Heart left ventricle (tissue), 16 donors: ENCODE measurements at regions not wholly inside any gene's neighbourhood (a gene's known extent, or its start where the extent isn't known, plus 50 kb on each side); places are given as distances from the start of the nearest gene placed in this dataset.
"Not testable (repeated sequence)": the region's sequence is repeated elsewhere in the genome, so short reads cannot be mapped to it uniquely, and the experiment has no call there.

Experiments used
- ATAC-seq, 4 donors: fragments of 200-7000 bp; cut with Tn5 transposase; one replicate each; pipeline ENCODE4 v1.9.1; 2020 to 2022; ENCODE audit warnings: moderate library complexity in 4 of 4, mild to moderate bottlenecking in 3 of 4, moderate number of reproducible peaks in 1 of 4
- DNase-seq, 5 donors: peaks; one replicate each; pipeline ENCODE4 v3.0.0-alpha.2; 2020
- H3K27ac ChIP-seq, 12 donors: fragments of 200-600 bp; sonication (generic) in 4 of 12; one replicate each; pipeline versions ENCODE4 v1.5.0 to v1.8.0; 2016 to 2022; ENCODE audit warnings: mild to moderate bottlenecking in 2 of 12
- H3K27me3 ChIP-seq, 9 donors: fragments of 200-600 bp; sonication (generic) in 2 of 9; one replicate each; pipeline versions ENCODE4 v1.5.1 to v1.8.0; 2016 to 2022; ENCODE audit warnings: mild to moderate bottlenecking in 3 of 9
- H3K36me3 ChIP-seq, 9 donors: fragments of 200-600 bp; sonication (generic) in 2 of 9; one replicate each; pipeline versions ENCODE4 v1.5.0 to v1.8.0; 2018 to 2022; ENCODE audit warnings: mild to moderate bottlenecking in 2 of 9
- H3K4me1 ChIP-seq, 12 donors: fragments of 200-600 bp; sonication (generic) in 4 of 12; one replicate each; pipeline versions ENCODE4 v1.5.0 to v1.8.0; 2016 to 2022; ENCODE audit warnings: mild to moderate bottlenecking in 3 of 12
- H3K4me3 ChIP-seq, 12 donors: fragments of 200-600 bp; sonication (generic) in 4 of 12; one replicate each; pipeline versions ENCODE4 v1.5.0 to v1.8.0; 2017 to 2022; ENCODE audit warnings: mild to moderate bottlenecking in 9 of 12, moderate library complexity in 4 of 12
- H3K9me3 ChIP-seq, 12 donors: fragments of 200-600 bp; sonication (generic) in 4 of 12; one replicate each; pipeline versions ENCODE4 v1.5.0 to v1.8.0; 2016 to 2022; ENCODE audit warnings: mild to moderate bottlenecking in 1 of 12
- POLR2A ChIP-seq, 2 donors: fragments of 450-650 bp; IDR thresholded peaks; one replicate each; pipeline ENCODE4 v1.6.1; 2017; ENCODE audit warnings: antibody characterized with exemption in 2 of 2, mild to moderate bottlenecking in 2 of 2, moderate library complexity in 2 of 2
- WGBS, 4 donors: extraction: QIAGEN DNeasy Blood & Tissue Kit in 2 of 4; methylation state at CpG; one replicate each; pipeline versions ENCODE4 v1.1.5 to v1.1.7; 2013 to 2018; 5-methylcytosine and 5-hydroxymethylcytosine counted together
- intact Hi-C, 10 donors: fragments of 100-400 bp; cut with DNase I; formaldehyde crosslinking; loops; one replicate each; pipeline versions ENCODE4 v1.11.1 to v1.14.2; 2022
- TF ChIP-seq, protein P1 (sequence below), 12 donors: fragments of 200-600 bp; sonication (generic) in 4 of 12; IDR thresholded peaks; one replicate each; pipeline versions ENCODE4 v1.5.0 to v1.8.0; 2018 to 2022; ENCODE audit warnings: antibody characterized with exemption in 12 of 12, mild to moderate bottlenecking in 5 of 12
- donor health status: ischemic (EF 13 %, LVEDD 7.1; RV severe dilation, severe dysfunction).
- donor health status: healthy with polysubstance abuse.
- donor health status: DM: no; HTN: yes; CAD: no.
- donor health status: DM: no; HTN: no; CAD: no.
- donor health status: ischemic (EF 25% LVEDD 6.9; RV normal size, moderate dysfunction).
- donor health status: ischemic (EF 25% LVEDD 5.7; RV mildly dilated, moderate dysfunction).
- donor health status: healthy.
- donor health status: DM: yes; HTN: yes; CAD: no.
- donor health status: ischemic (EF 35%, LVEDD 5.7; RV mildly dilated, moderate dysfunction).
- donor health status: nonischemic (EF 11% LVEDD 7.7; RV severe dilation, severe dysfunction).
- donor health status: DM: yes; HTN: yes; CAD: no.
- donor health status: PGD.
- donor health status: ischemic (EF 29% LVEDD 5.4; RV normal size, mild dysfunction).
- donor health status: nonischemic (EF 23%, LVEDD 6.1; RV moderate dilation, normal function).

DNA sequence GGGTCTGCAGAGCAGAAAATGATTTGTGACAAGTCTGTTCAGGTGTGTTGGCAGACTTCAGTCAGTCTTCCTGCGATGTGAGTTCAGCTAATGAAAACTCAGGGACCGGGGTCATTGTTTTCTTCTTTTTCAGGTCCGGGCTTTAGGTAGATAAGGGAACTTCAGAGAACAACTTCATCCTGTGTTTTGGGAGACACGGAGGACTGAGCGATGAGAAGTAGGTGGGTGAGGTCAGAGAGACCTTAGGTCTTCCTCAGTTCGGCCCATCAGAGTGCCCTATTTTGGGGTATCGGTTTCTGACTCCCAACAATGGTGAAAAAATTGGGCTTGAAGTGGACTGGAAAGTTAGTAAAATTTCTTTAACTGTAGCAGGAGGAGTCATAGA lies 88.9 kb upstream of the ATF7IP2 start:
- intact Hi-C loops, result no loop called here
- DNase-seq (no peak), ATAC-seq (no peak)
- Histone ChIP-seq H3K27ac (no peak overlapping the region), H3K4me3 (no peak overlapping the region), H3K27me3 (no peaks in the 10 kb centered on the region), H3K36me3 (no peaks in the 10 kb centered on the region), H3K4me1 (no peaks in the 10 kb centered on the region), H3K9me3 (peaks cover 0 to 8% (median 0%) of the 10 kb centered on the region in 12 donors)
- TF ChIP-seq, protein P1, sequence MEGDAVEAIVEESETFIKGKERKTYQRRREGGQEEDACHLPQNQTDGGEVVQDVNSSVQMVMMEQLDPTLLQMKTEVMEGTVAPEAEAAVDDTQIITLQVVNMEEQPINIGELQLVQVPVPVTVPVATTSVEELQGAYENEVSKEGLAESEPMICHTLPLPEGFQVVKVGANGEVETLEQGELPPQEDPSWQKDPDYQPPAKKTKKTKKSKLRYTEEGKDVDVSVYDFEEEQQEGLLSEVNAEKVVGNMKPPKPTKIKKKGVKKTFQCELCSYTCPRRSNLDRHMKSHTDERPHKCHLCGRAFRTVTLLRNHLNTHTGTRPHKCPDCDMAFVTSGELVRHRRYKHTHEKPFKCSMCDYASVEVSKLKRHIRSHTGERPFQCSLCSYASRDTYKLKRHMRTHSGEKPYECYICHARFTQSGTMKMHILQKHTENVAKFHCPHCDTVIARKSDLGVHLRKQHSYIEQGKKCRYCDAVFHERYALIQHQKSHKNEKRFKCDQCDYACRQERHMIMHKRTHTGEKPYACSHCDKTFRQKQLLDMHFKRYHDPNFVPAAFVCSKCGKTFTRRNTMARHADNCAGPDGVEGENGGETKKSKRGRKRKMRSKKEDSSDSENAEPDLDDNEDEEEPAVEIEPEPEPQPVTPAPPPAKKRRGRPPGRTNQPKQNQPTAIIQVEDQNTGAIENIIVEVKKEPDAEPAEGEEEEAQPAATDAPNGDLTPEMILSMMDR (IDR thresholded peaks at IDR 0.05), result no peak
- TF ChIP-seq POLR2A (IDR thresholded peaks at IDR 0.05), result no peak
- WGBS, 4 donors, result 92 to 96% (median 94%) methylated on average over 7 of the region's 7 CpGs

DNA sequence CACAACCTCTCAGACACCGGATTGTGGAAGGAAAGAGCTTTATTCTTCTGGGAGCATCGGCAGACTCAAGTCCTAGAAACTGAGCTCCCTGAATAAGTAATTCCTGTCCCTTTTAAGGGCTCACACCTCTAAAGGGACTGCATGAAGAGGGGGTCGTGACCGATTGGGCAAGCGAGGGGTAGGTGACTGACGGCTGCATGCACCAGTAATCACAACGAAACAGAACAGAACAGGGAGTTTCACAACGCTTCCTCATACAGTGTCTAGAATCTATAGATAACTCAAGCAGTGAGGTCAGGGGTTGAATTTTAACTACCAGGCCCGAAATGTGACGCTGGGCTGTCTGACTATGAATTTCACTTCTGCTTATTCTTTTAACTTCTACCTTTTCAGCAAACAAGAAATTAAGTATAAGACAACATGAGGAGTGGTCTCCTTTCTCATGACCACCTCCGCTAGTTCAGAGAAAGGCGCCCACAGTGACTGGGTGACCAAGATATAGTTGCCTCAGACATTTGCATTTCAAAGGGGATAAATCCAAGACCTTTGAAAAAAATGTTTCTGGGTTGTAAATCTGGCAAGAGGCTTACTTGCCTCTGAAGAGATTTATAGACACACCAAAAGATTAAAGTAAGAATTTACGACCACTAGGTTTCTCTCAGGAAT lies 88.4 kb upstream of the ATF7IP2 start:
- no peak overlapping the region for H3K27ac ChIP-seq
- no peak for TF ChIP-seq POLR2A (IDR thresholded peaks at IDR 0.05)
- TF ChIP-seq, protein P1 (IDR thresholded peaks at IDR 0.05), result no peak
- no peaks in the 10 kb centered on the region for H3K4me1 ChIP-seq
- no peaks in the 10 kb centered on the region for H3K36me3 ChIP-seq
- WGBS, 4 donors, result 82 to 87% (median 84%) methylated on average over 13 of the region's 13 CpGs
- no peak overlapping the region for H3K4me3 ChIP-seq
- intact Hi-C loops, result no loop called here
- DNase-seq, result no peak
- peaks cover 0 to 5% (median 0%) of the 10 kb centered on the region in 12 donors for H3K9me3 ChIP-seq
- H3K27me3 ChIP-seq, result no peaks in the 10 kb centered on the region
- no peak for ATAC-seq

DNA sequence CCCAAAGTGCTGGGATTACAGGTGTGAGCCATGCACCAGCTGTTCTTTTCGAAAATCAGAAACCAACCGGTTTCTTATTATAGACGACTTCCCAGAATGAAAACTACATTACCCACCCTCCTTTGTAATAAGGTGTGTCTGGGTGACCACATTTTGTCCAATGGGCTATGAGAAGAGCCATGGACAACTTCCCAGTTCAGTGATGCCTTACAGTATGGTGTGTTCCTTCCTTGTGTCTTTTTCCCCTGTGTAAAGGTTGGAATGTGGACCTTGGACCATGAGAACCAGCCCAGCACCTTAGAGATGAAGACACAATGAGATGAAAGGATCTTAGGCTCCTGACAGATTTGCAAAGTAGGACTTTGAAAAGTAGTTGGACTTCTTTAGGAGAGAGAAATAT lies 85.0 kb upstream of the ATF7IP2 start:
- intact Hi-C loops, result no loop called here
- no peak overlapping the region for H3K27ac ChIP-seq
- no peaks in the 10 kb centered on the region for H3K4me1 ChIP-seq
- no peaks in the 10 kb centered on the region for H3K36me3 ChIP-seq
- DNase-seq (no peak), ATAC-seq (no peak)
- no peak for TF ChIP-seq POLR2A (IDR thresholded peaks at IDR 0.05)
- TF ChIP-seq, protein P1 (IDR thresholded peaks at IDR 0.05), result no peak
- 86 to 93% (median 88%) methylated on average over 3 of the region's 3 CpGs for WGBS, 4 donors
- H3K9me3 ChIP-seq, result no peaks in the 10 kb centered on the region
- no peaks in the 10 kb centered on the region for H3K27me3 ChIP-seq
- no peak overlapping the region for H3K4me3 ChIP-seq

DNA sequence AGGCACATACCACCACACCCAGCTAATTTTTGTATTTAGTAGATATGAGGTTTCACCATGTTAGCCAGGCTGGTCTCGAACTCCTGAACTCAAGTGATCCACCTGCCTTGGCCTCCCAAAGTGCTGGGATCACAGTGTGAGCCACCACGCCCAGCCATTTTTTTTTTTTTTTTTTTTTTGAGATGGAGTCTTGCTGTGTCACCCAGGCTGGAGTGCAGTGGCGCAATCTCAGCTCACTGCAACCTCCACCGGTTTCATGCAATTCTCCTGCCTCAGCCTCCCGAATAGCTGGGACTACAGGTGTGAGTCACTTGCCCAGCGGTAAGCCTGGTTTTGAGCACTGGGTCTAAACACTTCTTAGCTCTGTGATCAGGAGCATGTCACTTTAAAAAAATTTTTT lies 84.3 kb upstream of the ATF7IP2 start:
- ATAC-seq, DNase-seq, H3K4me1 ChIP-seq, H3K27me3 ChIP-seq, intact Hi-C loops, H3K4me3 ChIP-seq, H3K36me3 ChIP-seq, H3K27ac ChIP-seq, H3K9me3 ChIP-seq: not testable (repeated sequence)
- whole genome bisulfite sequencing, 4 donors, result 93 to 95% (median 94%) methylated on average over 6 of the region's 6 CpGs

DNA sequence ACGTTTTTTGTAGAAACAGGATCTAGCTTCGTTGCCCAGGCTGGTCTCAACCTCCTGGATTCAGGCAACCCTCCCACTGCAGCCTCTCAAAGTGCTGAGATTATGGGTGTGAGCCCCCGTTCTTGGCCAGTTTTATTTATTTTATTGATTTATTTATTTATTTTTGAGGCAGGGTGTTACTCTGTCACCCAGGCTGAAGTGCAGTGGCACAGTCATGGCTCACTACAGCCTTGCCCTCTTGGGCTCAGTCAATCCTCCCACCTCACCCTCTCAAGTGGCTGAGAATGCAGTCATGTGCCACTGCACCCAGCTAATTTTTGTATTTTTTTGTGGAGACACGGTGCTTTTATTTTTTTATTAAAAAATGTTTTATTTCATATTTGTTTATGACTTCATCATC lies 79.9 kb upstream of the ATF7IP2 start:
- DNase-seq (no peak), ATAC-seq (no peak)
- Histone ChIP-seq H3K27me3 (no peaks in the 10 kb centered on the region), H3K36me3 (no peaks in the 10 kb centered on the region), H3K9me3 (no peaks in the 10 kb centered on the region), H3K4me1 (no peaks in the 10 kb centered on the region), H3K4me3 (no peak overlapping the region), H3K27ac (no peak overlapping the region)
- intact Hi-C loops, result no loop called here
- TF ChIP-seq POLR2A (IDR thresholded peaks at IDR 0.05), result no peak
- TF ChIP-seq, protein P1 (IDR thresholded peaks at IDR 0.05), result no peak
- 80 to 88% (median 85%) methylated on average over 4 of the region's 4 CpGs for WGBS, 4 donors
